ENCODE measurements at regions not wholly inside any gene's neighbourhood (a gene's known extent, or its start where the extent isn't known, plus 50 kb on each side); places are given as distances from the start of the nearest gene placed in this dataset.

DNA sequence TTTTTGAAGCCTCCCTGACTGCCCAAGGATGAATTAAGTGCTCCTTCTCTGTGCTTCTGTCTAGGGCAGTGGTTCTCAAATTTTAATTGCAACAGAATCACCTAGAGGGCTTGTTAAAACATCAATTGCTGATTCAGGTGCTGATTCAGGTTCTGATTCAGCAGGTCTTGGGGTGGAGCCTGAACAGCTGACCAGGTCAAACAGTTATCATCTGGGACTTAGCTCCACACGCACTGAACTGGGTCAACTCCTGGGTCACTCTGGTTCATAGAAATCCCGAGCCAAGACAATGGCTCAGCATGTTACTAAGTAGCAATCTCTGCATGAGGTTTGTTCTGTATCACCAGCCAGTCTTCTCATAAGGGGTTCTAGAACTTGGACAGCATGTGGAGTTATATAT is 192.3 kb downstream of the GJA1 start:
- TF ChIP-seq TAF1 (IDR thresholded peaks at IDR 0.05; ENCODE audit: borderline replicate concordance, insufficient read depth, low read length): no peak
- TF ChIP-seq SIN3A (IDR thresholded peaks at IDR 0.05; ENCODE audit: borderline replicate concordance, insufficient read depth, low read length): no peak
- TF ChIP-seq POLR2AphosphoS5 (IDR thresholded peaks at IDR 0.05; ENCODE audit: low read depth, low read length): no peak
- no peak for TF ChIP-seq REST (IDR thresholded peaks at IDR 0.05; ENCODE audit: insufficient read depth in 1 of 2, low read depth in 2 of 2, low read length in 2 of 2)
- no peak for TF ChIP-seq FOXP2 (optimal IDR thresholded peaks at IDR 0.05; ENCODE audit: borderline replicate concordance, extremely low read depth, extremely low read length, insufficient read depth)

Data from PFSK-1 (cell line).